HG03095 (cell line): ENCODE measurements at regions not wholly inside any gene's neighbourhood (a gene's known extent, or its start where the extent isn't known, plus 50 kb on each side); places are given as distances from the start of the nearest gene placed in this dataset.
"Not testable (repeated sequence)": the region's sequence is repeated elsewhere in the genome, so short reads cannot be mapped to it uniquely, and the experiment has no call there.

Source experiments
- ATAC-seq: cut with Tn5 transposase; IDR thresholded peaks from one replicate; pipeline ENCODE4 v1.9.1; 2021; ENCODE audit warnings: moderate library complexity; ENCODE audit not compliant: unreplicated experiment

- ATAC-seq = no peak
These were observed 478.4 kb downstream of the BRD1 start for GRCh38 chr22:49349181-49349835.

- no peak for ATAC-seq
These were observed 479.0 kb downstream of the BRD1 start for GRCh38 chr22:49348631-49349030.

- ATAC-seq = no peak
These were observed 480.3 kb downstream of the BRD1 start for GRCh38 chr22:49347376-49347775.

- no peak for ATAC-seq
These were observed 481.8 kb downstream of the BRD1 start for GRCh38 chr22:49345896-49346295.

- no peak for ATAC-seq
These were observed 483.0 kb downstream of the BRD1 start for GRCh38 chr22:49344656-49345055.

GRCh38 chr22:49344161-49344560 lies 483.5 kb downstream of the BRD1 start:
- ATAC-seq = no peak

- no peak for ATAC-seq
These were observed 487.3 kb downstream of the BRD1 start for GRCh38 chr22:49340406-49340805.

GRCh38 chr22:49336483-49336882 lies 491.2 kb downstream of the BRD1 start:
- ATAC-seq = not testable (repeated sequence)

- no peak for ATAC-seq
These were observed 492.7 kb downstream of the BRD1 start for GRCh38 chr22:49334976-49335375.

- no peak for ATAC-seq
These were observed 493.3 kb downstream of the BRD1 start for GRCh38 chr22:49334449-49334789.

GRCh38 chr22:49333206-49333605 lies 494.5 kb downstream of the BRD1 start:
- no peak for ATAC-seq

GRCh38 chr22:49332691-49333090 lies 495.0 kb downstream of the BRD1 start:
- ATAC-seq = no peak

- ATAC-seq = no peak
These were observed 495.8 kb downstream of the BRD1 start for GRCh38 chr22:49331878-49332277.

- no peak for ATAC-seq
These were observed 496.4 kb downstream of the BRD1 start for GRCh38 chr22:49331223-49331815.

GRCh38 chr22:49330421-49331222 lies 497.1 kb downstream of the BRD1 start:
- ATAC-seq = no peak

GRCh38 chr22:49329636-49330035 lies 498.0 kb downstream of the BRD1 start:
- ATAC-seq = no peak

- no peak for ATAC-seq
These were observed 498.9 kb downstream of the BRD1 start for GRCh38 chr22:49328630-49329405.

- no peak for ATAC-seq
These were observed 499.6 kb downstream of the BRD1 start for GRCh38 chr22:49328118-49328475.

GRCh38 chr22:49327411-49328117 lies 500.1 kb downstream of the BRD1 start:
- no peak for ATAC-seq

GRCh38 chr22:49326558-49326957 lies 501.1 kb downstream of the BRD1 start:
- ATAC-seq = no peak
